CD8-positive, alpha-beta memory T cell (primary cell): ENCODE measurements at regions not wholly inside any gene's neighbourhood (a gene's known extent, or its start where the extent isn't known, plus 50 kb on each side); places are given as distances from the start of the nearest gene placed in this dataset.

Experiments
- CTCF ChIA-PET: fragments of 350-600 bp; sonication (Branson Sonifier 250); formaldehyde crosslinking; loops from one replicate; lab custom pipeline; 2021; ENCODE audit warnings: antibody characterized with exemption; lab: Charles Lee
- POLR2A ChIA-PET: fragments of 350-600 bp; sonication (Branson Sonifier 250); formaldehyde crosslinking; loops from one replicate; lab custom pipeline; 2021; ENCODE audit warnings: antibody characterized with exemption; lab: Charles Lee
- DNase-seq, 5 donors: peaks; one replicate each; pipeline versions ENCODE4 v3.0.0 to v3.0.0-alpha.2; 2020 to 2022; ENCODE audit warnings: mixed read lengths in 1 of 5
- H3K27ac ChIP-seq: one replicate; pipeline ENCODE4 v1.7.0; 2013; ENCODE audit warnings: low read depth, mild to moderate bottlenecking, low read length, moderate library complexity
- H3K27me3 ChIP-seq: 2 replicates; pipeline ENCODE4 v1.7.0; 2013; ENCODE audit warnings: low read length, mild to moderate bottlenecking; ENCODE audit not compliant: insufficient read depth, poor library complexity, severe bottlenecking
- H3K36me3 ChIP-seq: 2 replicates; pipeline ENCODE4 v1.7.0; 2013; ENCODE audit warnings: mild to moderate bottlenecking, low read length, moderate library complexity; ENCODE audit not compliant: insufficient read depth
- H3K4me1 ChIP-seq: 2 replicates; pipeline ENCODE4 v1.7.0; 2013; ENCODE audit warnings: mild to moderate bottlenecking, low read length, moderate library complexity; ENCODE audit not compliant: insufficient read depth
- H3K4me3 ChIP-seq: 2 replicates; pipeline ENCODE4 v1.7.0; 2013; ENCODE audit warnings: mild to moderate bottlenecking, low read length
- H3K9me3 ChIP-seq: 2 replicates; pipeline ENCODE4 v1.7.0; 2013; ENCODE audit warnings: mild to moderate bottlenecking, low read length
- H3K27ac Mint-ChIP-seq, 8 donors: one replicate each; pipeline ENCODE4 v1.8.0; 2020 to 2021; ENCODE audit warnings: mixed read lengths in 8 of 8, mild to moderate bottlenecking in 6 of 8, inconsistent platforms in 3 of 8, moderate library complexity in 3 of 8
- H3K27me3 Mint-ChIP-seq, 2 donors: one replicate each; pipeline ENCODE4 v1.8.0; 2020 to 2021; ENCODE audit warnings: mixed read lengths in 2 of 2, mild to moderate bottlenecking in 1 of 2, moderate library complexity in 1 of 2
- H3K36me3 Mint-ChIP-seq, 3 donors: one replicate each; pipeline ENCODE4 v1.8.0; 2020 to 2021; ENCODE audit warnings: mixed read lengths in 3 of 3, inconsistent platforms in 1 of 3, mild to moderate bottlenecking in 1 of 3
- H3K4me1 Mint-ChIP-seq, 3 donors: one replicate each; pipeline ENCODE4 v1.8.0; 2020 to 2021; ENCODE audit warnings: mixed read lengths in 3 of 3, inconsistent platforms in 1 of 3, mild to moderate bottlenecking in 1 of 3
- H3K4me3 Mint-ChIP-seq, 7 donors: one replicate each; pipeline ENCODE4 v1.8.0; 2020 to 2021; ENCODE audit warnings: mixed read lengths in 7 of 7, mild to moderate bottlenecking in 6 of 7, moderate library complexity in 4 of 7, inconsistent platforms in 2 of 7
- H3K9me3 Mint-ChIP-seq, 5 donors: one replicate each; pipeline ENCODE4 v1.8.0; 2020 to 2022; ENCODE audit warnings: mixed read lengths in 5 of 5, mild to moderate bottlenecking in 3 of 5, moderate library complexity in 2 of 5, inconsistent platforms in 1 of 5

DNA sequence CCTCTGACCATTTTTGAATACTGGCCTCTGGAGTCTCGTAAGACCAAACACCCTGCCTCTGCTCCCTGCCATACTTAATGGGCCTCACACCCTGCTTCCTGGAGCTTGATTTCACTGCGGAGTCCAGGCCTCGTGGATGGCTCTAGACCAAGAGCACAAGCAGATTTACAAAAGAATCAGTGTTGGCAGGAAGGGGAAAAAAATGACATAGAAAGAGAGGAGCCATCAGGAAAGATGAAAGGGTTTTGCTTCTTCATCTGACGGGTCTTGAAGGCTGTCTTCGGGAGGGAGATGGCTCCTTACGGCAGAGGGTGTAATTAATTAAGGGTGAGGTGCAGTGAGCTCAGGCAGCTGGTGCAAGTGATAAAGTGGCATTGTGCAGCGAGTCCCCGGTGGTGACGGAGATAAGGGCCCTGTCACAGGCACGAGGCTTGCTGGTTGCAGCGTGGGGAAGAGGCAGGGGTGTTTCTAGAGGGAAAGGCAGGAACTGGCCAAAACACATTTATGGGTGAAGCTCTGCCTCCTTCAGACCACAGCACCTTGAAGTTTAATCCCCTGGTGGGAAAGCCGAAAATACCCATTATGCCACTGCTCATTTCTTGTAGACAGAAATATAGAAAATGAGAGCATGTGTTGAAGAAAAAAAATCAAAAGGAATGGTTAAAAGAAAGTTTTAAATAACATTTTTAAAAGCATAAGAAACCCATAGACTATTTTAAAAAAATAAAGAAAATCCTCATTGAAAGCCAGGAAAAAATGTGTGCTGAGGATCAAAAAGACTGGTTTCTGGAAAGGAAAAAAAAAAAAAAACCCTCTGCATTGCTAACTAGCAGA, 128.6 kb upstream of the LRFN2 start:
- H3K27me3 Mint-ChIP-seq = peaks cover 8 to 16% of the 10 kb centered on the region in 2 donors
- no peak for DNase-seq
- H3K4me3 Mint-ChIP-seq = no peak overlapping the region
- CTCF ChIA-PET = no interaction called here
- peaks cover 5 to 17% (median 6%) of the 10 kb centered on the region in 3 donors for H3K4me1 Mint-ChIP-seq
- Histone ChIP-seq H3K9me3 (no peaks in the 10 kb centered on the region), H3K4me3 (no peak overlapping the region), H3K36me3 (no peaks in the 10 kb centered on the region), H3K4me1 (peaks cover 6% of the 10 kb centered on the region), H3K27me3 (no peaks in the 10 kb centered on the region), H3K27ac (no peak overlapping the region)
- no peaks in the 10 kb centered on the region for H3K36me3 Mint-ChIP-seq
- H3K27ac Mint-ChIP-seq = no peak overlapping the region
- H3K9me3 Mint-ChIP-seq = no peaks in the 10 kb centered on the region
- POLR2A ChIA-PET = no interaction called here

DNA sequence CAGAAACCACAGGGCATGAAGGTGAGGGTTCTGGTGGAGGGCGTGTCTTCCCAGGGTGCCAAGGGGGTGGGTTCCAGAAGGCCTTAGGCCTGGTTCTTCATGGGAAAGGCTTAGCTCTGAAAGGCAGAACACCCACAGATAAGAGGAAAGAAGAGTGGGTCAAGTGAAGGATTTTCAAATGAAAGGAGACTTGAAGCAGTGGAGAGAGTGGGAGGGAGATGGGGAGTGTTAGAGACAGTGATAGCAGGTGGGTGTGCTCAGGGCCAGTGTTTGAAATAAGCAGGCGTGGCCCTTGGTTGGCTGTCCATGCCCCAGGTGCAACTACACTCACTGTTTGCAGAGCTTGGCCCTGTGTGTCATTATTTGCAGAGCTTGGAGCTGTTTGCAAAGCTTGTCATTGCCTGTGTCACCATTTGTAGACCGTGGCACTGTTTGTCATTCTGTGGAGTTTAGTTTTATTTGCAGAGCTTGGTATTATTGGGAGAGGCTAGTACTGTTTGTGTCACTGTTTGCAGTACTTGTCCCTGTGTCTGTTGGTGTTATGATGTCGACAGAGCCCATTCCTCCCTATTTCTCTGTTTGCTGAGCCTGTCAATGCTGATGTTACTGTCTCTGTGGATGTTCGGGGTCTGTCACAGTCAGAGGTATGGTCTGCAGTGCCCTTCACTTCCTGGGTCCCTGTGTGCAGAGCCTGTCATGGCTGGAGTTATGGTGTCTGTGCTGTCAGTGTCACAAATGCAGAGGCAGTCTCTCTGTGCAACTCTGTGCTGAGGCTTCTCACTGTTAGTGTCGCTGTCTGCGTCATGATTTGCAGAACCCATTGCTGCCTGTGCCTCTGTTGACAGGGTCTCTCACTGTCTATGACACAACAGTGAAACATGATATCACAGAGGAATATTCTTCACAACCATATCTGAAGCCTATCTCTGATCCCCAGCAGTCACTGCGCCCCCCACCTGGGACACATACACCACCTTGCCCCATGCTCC, 127.7 kb upstream of the LRFN2 start:
- no peak overlapping the region for H3K27ac Mint-ChIP-seq
- ChIA-PET CTCF (no interaction called here), POLR2A (no interaction called here)
- H3K27me3 Mint-ChIP-seq = peaks cover 8 to 13% of the 10 kb centered on the region in 2 donors
- no peaks in the 10 kb centered on the region for H3K9me3 Mint-ChIP-seq
- no peaks in the 10 kb centered on the region for H3K36me3 Mint-ChIP-seq
- no peak overlapping the region for H3K4me3 Mint-ChIP-seq
- DNase-seq = no peak
- no peaks in the 10 kb centered on the region for H3K9me3 ChIP-seq
- H3K4me3 ChIP-seq = no peak overlapping the region
- H3K36me3 ChIP-seq = no peaks in the 10 kb centered on the region
- H3K4me1 ChIP-seq = peaks cover 6% of the 10 kb centered on the region
- H3K4me1 Mint-ChIP-seq = peaks cover 5 to 8% (median 5%) of the 10 kb centered on the region in 3 donors
- H3K27ac ChIP-seq = no peak overlapping the region
- no peaks in the 10 kb centered on the region for H3K27me3 ChIP-seq

DNA sequence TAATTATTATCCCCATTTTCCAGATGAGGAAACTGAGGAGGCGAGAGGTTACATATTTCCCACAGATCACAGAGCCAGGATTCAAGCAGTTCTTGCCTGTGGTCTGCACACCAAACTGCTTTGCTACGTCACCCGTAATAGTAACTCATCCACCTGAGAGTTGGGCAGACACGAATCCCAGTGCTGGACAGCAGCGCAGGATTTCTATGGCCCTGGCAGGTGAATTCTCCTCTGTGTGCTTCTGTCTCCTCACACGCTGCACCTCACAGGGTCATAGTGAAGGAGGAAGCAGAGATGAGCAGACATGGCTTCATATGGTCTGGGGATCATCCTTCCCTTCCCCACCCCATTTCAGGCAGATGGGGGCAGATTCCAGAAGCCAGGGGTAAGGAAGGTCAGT, 127.0 kb upstream of the LRFN2 start:
- H3K4me3 ChIP-seq = no peak overlapping the region
- Mint-ChIP-seq H3K27me3 (peaks cover 8 to 13% of the 10 kb centered on the region in 2 donors), H3K9me3 (no peaks in the 10 kb centered on the region), H3K4me1 (peaks cover 0 to under 1% (median 0%) of the 10 kb centered on the region in 3 donors), H3K4me3 (no peak overlapping the region), H3K36me3 (no peaks in the 10 kb centered on the region), H3K27ac (no peak overlapping the region)
- H3K27me3 ChIP-seq = no peaks in the 10 kb centered on the region
- no peaks in the 10 kb centered on the region for H3K36me3 ChIP-seq
- no peaks in the 10 kb centered on the region for H3K4me1 ChIP-seq
- DNase-seq = no peak
- ChIA-PET CTCF (no interaction called here), POLR2A (no interaction called here)
- no peaks in the 10 kb centered on the region for H3K9me3 ChIP-seq
- H3K27ac ChIP-seq = no peak overlapping the region

DNA sequence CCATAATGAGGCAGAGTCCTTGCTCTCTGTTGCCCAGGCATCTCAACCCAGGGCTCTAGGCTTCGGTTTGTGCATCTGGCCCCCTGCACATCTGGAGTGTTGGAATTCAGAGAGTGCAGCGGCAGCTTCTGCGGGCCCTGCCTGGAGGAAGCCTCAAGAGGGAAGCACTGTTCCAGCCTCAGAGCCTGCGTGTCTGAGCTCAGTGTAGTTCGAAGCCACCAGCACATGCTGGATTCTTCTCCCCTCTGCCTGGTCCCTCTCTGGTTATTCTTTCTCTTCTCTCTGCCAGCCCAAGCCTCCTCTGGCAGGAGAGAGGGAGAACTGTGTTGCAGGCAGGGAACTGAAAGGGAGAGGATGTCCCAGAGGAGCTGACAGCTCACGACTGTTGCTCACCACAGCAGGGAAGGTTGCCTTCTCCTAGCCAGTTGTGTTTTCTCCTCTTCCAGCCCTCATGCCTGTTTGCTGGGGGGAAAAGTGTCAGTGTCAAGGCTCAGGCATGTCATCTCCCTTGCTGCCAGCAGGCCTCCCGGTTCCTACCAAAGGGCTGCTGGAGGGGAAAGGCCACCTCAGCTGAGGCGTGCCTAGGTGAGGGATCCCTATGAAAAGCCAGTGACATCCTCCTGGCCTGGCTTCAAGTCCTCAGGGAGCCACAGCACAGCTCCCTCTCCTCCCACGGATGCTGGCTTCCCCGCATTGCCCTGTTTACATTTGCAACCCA, 126.0 kb upstream of the LRFN2 start:
- H3K27me3 Mint-ChIP-seq = peaks cover 8 to 15% of the 10 kb centered on the region in 2 donors
- H3K4me1 Mint-ChIP-seq = no peaks in the 10 kb centered on the region
- ChIA-PET POLR2A (no interaction called here), CTCF (no interaction called here)
- H3K4me3 Mint-ChIP-seq = no peak overlapping the region
- H3K4me3 ChIP-seq = no peak overlapping the region
- no peaks in the 10 kb centered on the region for H3K36me3 ChIP-seq
- no peak overlapping the region for H3K27ac Mint-ChIP-seq
- no peaks in the 10 kb centered on the region for H3K9me3 Mint-ChIP-seq
- no peaks in the 10 kb centered on the region for H3K4me1 ChIP-seq
- no peaks in the 10 kb centered on the region for H3K9me3 ChIP-seq
- no peak overlapping the region for H3K27ac ChIP-seq
- no peaks in the 10 kb centered on the region for H3K27me3 ChIP-seq
- no peak for DNase-seq
- no peaks in the 10 kb centered on the region for H3K36me3 Mint-ChIP-seq

DNA sequence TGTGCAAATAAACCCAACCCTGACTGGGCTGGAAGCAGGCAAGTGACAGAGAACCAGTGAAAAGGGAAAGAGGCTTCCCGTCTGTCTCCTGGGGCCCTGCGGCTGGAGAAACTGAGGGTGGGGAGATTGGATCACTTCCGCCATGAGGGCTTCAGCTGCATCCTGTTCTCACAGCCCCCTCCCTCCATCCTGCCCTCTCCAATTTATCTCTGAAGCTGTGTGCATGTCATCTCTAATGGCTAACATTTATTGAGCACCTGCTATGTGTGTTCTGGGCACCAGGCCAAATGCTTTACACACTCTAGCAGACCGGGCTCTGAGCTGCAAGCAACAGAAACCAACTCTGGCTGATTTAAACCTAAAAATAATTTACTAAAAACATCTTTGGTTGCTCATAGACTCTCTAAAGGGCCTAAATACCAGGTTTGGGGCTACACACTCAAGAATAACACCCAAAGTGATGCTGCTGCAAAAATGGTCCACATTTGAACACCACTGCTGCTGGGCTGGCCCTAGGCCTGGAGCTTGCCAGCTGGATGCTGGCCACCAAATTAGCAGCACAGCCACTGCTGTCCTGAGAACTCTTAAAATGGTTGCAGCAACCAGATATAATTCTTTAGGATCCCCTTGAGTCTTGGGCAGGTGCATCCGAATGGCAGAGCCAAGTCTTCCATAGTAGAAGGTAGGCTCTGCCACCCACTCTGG, 123.6 kb upstream of the LRFN2 start:
- Histone ChIP-seq H3K4me3 (no peak overlapping the region), H3K36me3 (no peaks in the 10 kb centered on the region), H3K9me3 (no peaks in the 10 kb centered on the region), H3K27me3 (no peaks in the 10 kb centered on the region), H3K27ac (no peak overlapping the region), H3K4me1 (no peaks in the 10 kb centered on the region)
- no peak for DNase-seq
- Mint-ChIP-seq H3K27me3 (peaks cover 12 to 21% of the 10 kb centered on the region in 2 donors), H3K27ac (no peak overlapping the region), H3K36me3 (no peaks in the 10 kb centered on the region), H3K4me1 (no peaks in the 10 kb centered on the region), H3K4me3 (no peak overlapping the region), H3K9me3 (peaks cover 0 to 2% (median 0%) of the 10 kb centered on the region in 5 donors)
- ChIA-PET POLR2A (no interaction called here), CTCF (no interaction called here)

DNA sequence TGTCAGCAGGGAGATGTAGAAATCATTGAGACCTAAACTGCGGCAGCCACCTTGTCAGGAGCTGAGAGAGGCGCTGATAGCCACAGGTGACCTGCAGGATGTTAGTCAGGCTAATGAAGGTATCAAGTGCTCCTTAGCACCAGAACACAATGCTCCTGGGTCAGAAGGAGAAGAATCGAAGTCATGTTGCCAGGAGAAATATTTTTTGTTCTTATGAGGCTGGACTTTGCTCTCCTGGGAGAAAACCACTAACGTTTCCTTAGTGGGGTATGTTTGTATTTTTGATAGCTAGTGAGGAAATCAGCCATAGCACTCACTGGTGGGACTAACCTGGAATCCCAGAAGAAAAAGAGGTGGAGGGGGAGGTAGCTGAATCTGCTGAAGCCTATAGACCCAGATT, 120.9 kb upstream of the LRFN2 start:
- H3K9me3 Mint-ChIP-seq = peaks cover 0 to 2% (median 0%) of the 10 kb centered on the region in 5 donors
- no peaks in the 10 kb centered on the region for H3K27me3 ChIP-seq
- no peak overlapping the region for H3K27ac ChIP-seq
- H3K4me3 Mint-ChIP-seq = no peak overlapping the region
- no peaks in the 10 kb centered on the region for H3K36me3 ChIP-seq
- DNase-seq = no peak
- H3K4me1 Mint-ChIP-seq = no peaks in the 10 kb centered on the region
- peaks cover 18 to 23% of the 10 kb centered on the region in 2 donors for H3K27me3 Mint-ChIP-seq
- H3K36me3 Mint-ChIP-seq = no peaks in the 10 kb centered on the region
- H3K9me3 ChIP-seq = no peaks in the 10 kb centered on the region
- no peaks in the 10 kb centered on the region for H3K4me1 ChIP-seq
- ChIA-PET CTCF (no interaction called here), POLR2A (no interaction called here)
- no peak overlapping the region for H3K4me3 ChIP-seq
- no peak overlapping the region for H3K27ac Mint-ChIP-seq

DNA sequence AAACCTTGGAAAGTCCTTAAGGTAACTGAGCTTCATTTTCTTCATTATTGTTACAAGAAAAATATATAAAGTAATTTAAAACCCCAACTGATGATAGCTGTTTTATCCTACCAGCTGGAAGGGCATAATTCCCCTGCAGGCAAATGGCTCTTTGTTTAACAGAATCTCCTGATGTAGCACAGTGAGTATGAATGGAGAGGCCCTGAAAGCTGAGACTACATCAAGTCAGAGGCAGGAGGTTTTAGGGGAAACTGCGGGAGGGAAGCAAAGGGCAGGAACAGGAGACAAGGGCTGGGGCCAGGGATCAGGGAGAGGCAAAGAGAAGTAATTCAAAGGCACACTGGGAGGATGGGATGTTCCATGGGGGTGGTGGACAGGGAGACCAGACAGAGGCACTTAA, 119.0 kb upstream of the LRFN2 start:
- no peak overlapping the region for H3K27ac ChIP-seq
- Mint-ChIP-seq H3K27me3 (peaks cover 16 to 30% of the 10 kb centered on the region in 2 donors), H3K9me3 (peaks cover 0 to 2% (median 0%) of the 10 kb centered on the region in 5 donors), H3K36me3 (no peaks in the 10 kb centered on the region), H3K27ac (no peak overlapping the region), H3K4me3 (no peak overlapping the region), H3K4me1 (no peaks in the 10 kb centered on the region)
- ChIA-PET CTCF (no interaction called here), POLR2A (no interaction called here)
- no peaks in the 10 kb centered on the region for H3K27me3 ChIP-seq
- H3K9me3 ChIP-seq = no peaks in the 10 kb centered on the region
- H3K36me3 ChIP-seq = no peaks in the 10 kb centered on the region
- no peak for DNase-seq
- no peak overlapping the region for H3K4me3 ChIP-seq
- no peaks in the 10 kb centered on the region for H3K4me1 ChIP-seq
